ENCODE measurements at regions not wholly inside any gene's neighbourhood (a gene's known extent, or its start where the extent isn't known, plus 50 kb on each side); places are given as distances from the start of the nearest gene placed in this dataset.
"Not testable (repeated sequence)": the region's sequence is repeated elsewhere in the genome, so short reads cannot be mapped to it uniquely, and the experiment has no call there.

- no peaks in the 10 kb centered on the region for H3K27me3 ChIP-seq (ENCODE audit: insufficient read depth, low read length)
- H3K36me3 ChIP-seq (ENCODE audit: insufficient read depth, low read length): no peaks in the 10 kb centered on the region
- H3K9ac ChIP-seq (ENCODE audit: low read depth, low read length): no peak overlapping the region
- peaks cover 10% of the 10 kb centered on the region; the same call in 1 of the 2 replicates for H3K4me1 ChIP-seq (ENCODE audit: insufficient read depth, low read length)
- 80% methylated on average over 13 of the region's 13 CpGs for WGBS
- no peak overlapping the region for H3K27ac ChIP-seq (ENCODE audit: low read depth, low read length)
- H3K4me3 ChIP-seq (ENCODE audit: low read length): no peak overlapping the region
- H3K9me3 ChIP-seq (ENCODE audit: insufficient read depth, low read depth, low read length): no peaks in the 10 kb centered on the region
These were observed 411.5 kb upstream of the ZMIZ1 start for GRCh38 chr10:78657163-78657861.

GRCh38 chr10:78657862-78658165 is 411.0 kb upstream of the ZMIZ1 start:
- whole genome bisulfite sequencing: 96% methylated on average over 1 of the region's 1 CpG
- Histone ChIP-seq H3K27me3 (ENCODE audit: insufficient read depth, low read length) (no peaks in the 10 kb centered on the region), H3K9ac (ENCODE audit: low read depth, low read length) (no peak overlapping the region), H3K4me1 (ENCODE audit: insufficient read depth, low read length) (peaks cover 10% of the 10 kb centered on the region; the same call in 1 of the 2 replicates), H3K36me3 (ENCODE audit: insufficient read depth, low read length) (no peaks in the 10 kb centered on the region), H3K9me3 (ENCODE audit: insufficient read depth, low read depth, low read length) (no peaks in the 10 kb centered on the region), H3K27ac (ENCODE audit: low read depth, low read length) (no peak overlapping the region), H3K4me3 (ENCODE audit: low read length) (no peak overlapping the region)

- H3K9me3 ChIP-seq (ENCODE audit: insufficient read depth, low read depth, low read length): no peaks in the 10 kb centered on the region
- H3K4me1 ChIP-seq (ENCODE audit: insufficient read depth, low read length): peaks cover 10% of the 10 kb centered on the region; the same call in 1 of the 2 replicates
- H3K36me3 ChIP-seq (ENCODE audit: insufficient read depth, low read length): no peaks in the 10 kb centered on the region
- 94% methylated on average over 8 of the region's 8 CpGs for WGBS
- no peak overlapping the region for H3K9ac ChIP-seq (ENCODE audit: low read depth, low read length)
- no peaks in the 10 kb centered on the region for H3K27me3 ChIP-seq (ENCODE audit: insufficient read depth, low read length)
- no peak overlapping the region for H3K27ac ChIP-seq (ENCODE audit: low read depth, low read length)
- H3K4me3 ChIP-seq (ENCODE audit: low read length): no peak overlapping the region
These were observed 409.8 kb upstream of the ZMIZ1 start for GRCh38 chr10:78658645-78659597.

GRCh38 chr10:78659598-78659967 is 409.2 kb upstream of the ZMIZ1 start:
- Histone ChIP-seq H3K27me3 (ENCODE audit: insufficient read depth, low read length) (no peaks in the 10 kb centered on the region), H3K4me1 (ENCODE audit: insufficient read depth, low read length) (peaks cover 10% of the 10 kb centered on the region; the same call in 1 of the 2 replicates), H3K4me3 (ENCODE audit: low read length) (no peak overlapping the region), H3K9ac (ENCODE audit: low read depth, low read length) (no peak overlapping the region), H3K36me3 (ENCODE audit: insufficient read depth, low read length) (no peaks in the 10 kb centered on the region), H3K27ac (ENCODE audit: low read depth, low read length) (no peak overlapping the region), H3K9me3 (ENCODE audit: insufficient read depth, low read depth, low read length) (peaks cover 7% of the 10 kb centered on the region)

- no peak overlapping the region for H3K9ac ChIP-seq (ENCODE audit: low read depth, low read length)
- 92% methylated on average over 5 of the region's 7 CpGs for WGBS
- H3K36me3 ChIP-seq (ENCODE audit: insufficient read depth, low read length): no peaks in the 10 kb centered on the region
- peaks cover 16% of the 10 kb centered on the region for H3K9me3 ChIP-seq (ENCODE audit: insufficient read depth, low read depth, low read length)
- H3K4me3 ChIP-seq (ENCODE audit: low read length): no peak overlapping the region
- no peaks in the 10 kb centered on the region for H3K27me3 ChIP-seq (ENCODE audit: insufficient read depth, low read length)
- H3K4me1 ChIP-seq (ENCODE audit: insufficient read depth, low read length): peaks cover 10% of the 10 kb centered on the region; the same call in 1 of the 2 replicates
- H3K27ac ChIP-seq (ENCODE audit: low read depth, low read length): no peak overlapping the region
These were observed 408.2 kb upstream of the ZMIZ1 start for GRCh38 chr10:78660446-78661106.

GRCh38 chr10:78663721-78664120 is 405.0 kb upstream of the ZMIZ1 start:
- Histone ChIP-seq H3K27me3 (ENCODE audit: insufficient read depth, low read length) (no peaks in the 10 kb centered on the region), H3K27ac (ENCODE audit: low read depth, low read length) (no peak overlapping the region), H3K9me3 (ENCODE audit: insufficient read depth, low read depth, low read length) (peaks cover 18% of the 10 kb centered on the region), H3K4me3 (ENCODE audit: low read length) (no peak overlapping the region), H3K36me3 (ENCODE audit: insufficient read depth, low read length) (no peaks in the 10 kb centered on the region), H3K9ac (ENCODE audit: low read depth, low read length) (no peak overlapping the region), H3K4me1 (ENCODE audit: insufficient read depth, low read length) (0 out of 2 replicates have a peak, but pooled peaks cover 3% of the 10 kb centered on the region)
- WGBS: 94% methylated on average over 4 of the region's 4 CpGs

- WGBS: 92% methylated on average over 4 of the region's 4 CpGs
- Histone ChIP-seq H3K36me3 (ENCODE audit: insufficient read depth, low read length) (no peaks in the 10 kb centered on the region), H3K4me3 (ENCODE audit: low read length) (no peak overlapping the region), H3K4me1 (ENCODE audit: insufficient read depth, low read length) (no peaks in the 10 kb centered on the region), H3K27me3 (ENCODE audit: insufficient read depth, low read length) (no peaks in the 10 kb centered on the region), H3K9ac (ENCODE audit: low read depth, low read length) (no peak overlapping the region), H3K27ac (ENCODE audit: low read depth, low read length) (no peak overlapping the region), H3K9me3 (ENCODE audit: insufficient read depth, low read depth, low read length) (peaks cover 18% of the 10 kb centered on the region)
These were observed 403.7 kb upstream of the ZMIZ1 start for GRCh38 chr10:78664929-78665553.

GRCh38 chr10:78672918-78673317 is 395.8 kb upstream of the ZMIZ1 start:
- Histone ChIP-seq H3K27ac (ENCODE audit: low read depth, low read length) (no peak overlapping the region), H3K27me3 (ENCODE audit: insufficient read depth, low read length) (no peaks in the 10 kb centered on the region), H3K9me3 (ENCODE audit: insufficient read depth, low read depth, low read length) (no peaks in the 10 kb centered on the region), H3K4me3 (ENCODE audit: low read length) (no peak overlapping the region), H3K4me1 (ENCODE audit: insufficient read depth, low read length) (no peaks in the 10 kb centered on the region), H3K9ac (ENCODE audit: low read depth, low read length) (no peak overlapping the region), H3K36me3 (ENCODE audit: insufficient read depth, low read length) (no peaks in the 10 kb centered on the region)
- over 99% methylated on average over 4 of the region's 4 CpGs for WGBS

GRCh38 chr10:78681141-78681540 is 387.6 kb upstream of the ZMIZ1 start:
- H3K27me3 ChIP-seq (ENCODE audit: insufficient read depth, low read length); H3K27ac ChIP-seq (ENCODE audit: low read depth, low read length); H3K4me1 ChIP-seq (ENCODE audit: insufficient read depth, low read length); H3K9me3 ChIP-seq (ENCODE audit: insufficient read depth, low read depth, low read length); H3K4me3 ChIP-seq (ENCODE audit: low read length); H3K36me3 ChIP-seq (ENCODE audit: insufficient read depth, low read length); H3K9ac ChIP-seq (ENCODE audit: low read depth, low read length): not testable (repeated sequence)
- 95% methylated on average over 7 of the region's 7 CpGs for WGBS

- WGBS: 89% methylated on average over 10 of the region's 10 CpGs
- not testable (repeated sequence) for H3K4me1 ChIP-seq (ENCODE audit: insufficient read depth, low read length); H3K9ac ChIP-seq (ENCODE audit: low read depth, low read length); H3K9me3 ChIP-seq (ENCODE audit: insufficient read depth, low read depth, low read length); H3K27me3 ChIP-seq (ENCODE audit: insufficient read depth, low read length); H3K4me3 ChIP-seq (ENCODE audit: low read length); H3K27ac ChIP-seq (ENCODE audit: low read depth, low read length); H3K36me3 ChIP-seq (ENCODE audit: insufficient read depth, low read length)
These were observed 386.8 kb upstream of the ZMIZ1 start for GRCh38 chr10:78681986-78682385.

- Histone ChIP-seq H3K27me3 (ENCODE audit: insufficient read depth, low read length) (no peaks in the 10 kb centered on the region), H3K4me3 (ENCODE audit: low read length) (no peak overlapping the region), H3K9ac (ENCODE audit: low read depth, low read length) (no peak overlapping the region), H3K4me1 (ENCODE audit: insufficient read depth, low read length) (no peaks in the 10 kb centered on the region), H3K27ac (ENCODE audit: low read depth, low read length) (no peak overlapping the region), H3K9me3 (ENCODE audit: insufficient read depth, low read depth, low read length) (peaks cover 9% of the 10 kb centered on the region), H3K36me3 (ENCODE audit: insufficient read depth, low read length) (no peaks in the 10 kb centered on the region)
- 87% methylated on average over 9 of the region's 9 CpGs for WGBS
These were observed 383.8 kb upstream of the ZMIZ1 start for GRCh38 chr10:78684947-78685346.

Measured in HUES64 (cell line).